BE2C (cell line): ENCODE measurements at regions not wholly inside any gene's neighbourhood (a gene's known extent, or its start where the extent isn't known, plus 50 kb on each side); places are given as distances from the start of the nearest gene placed in this dataset.

Experiments
- DNase-seq: peaks from one replicate; pipeline ENCODE4 v3.0.0-alpha.2; 2020
- H3K27me3 ChIP-seq: fragments of 250-450 bp; sonication (Bioruptor Pico); 2 replicates; pipeline ENCODE4 v1.5.1; 2020; ENCODE audit warnings: mild to moderate bottlenecking
- H3K36me3 ChIP-seq: fragments of 250-450 bp; sonication (Bioruptor Pico); 2 replicates; pipeline ENCODE4 v1.5.1; 2020; ENCODE audit warnings: mild to moderate bottlenecking
- H3K4me1 ChIP-seq: fragments of 250-450 bp; sonication (Bioruptor Pico); 2 replicates; pipeline ENCODE4 v1.5.1; 2020
- H3K4me3 ChIP-seq: 2 replicates; pipeline ENCODE4 v1.5.1; 2011; ENCODE audit warnings: low read depth, low read length
- H3K9me3 ChIP-seq: fragments of 250-450 bp; sonication (Bioruptor Pico); 2 replicates; pipeline ENCODE4 v1.5.1; 2020
- TF ChIP-seq, protein P1 (sequence below): IDR thresholded peaks from 2 replicates; pipeline ENCODE4 v1.5.1; 2012; ENCODE audit warnings: mild to moderate bottlenecking, low read depth, low read length

DNA sequence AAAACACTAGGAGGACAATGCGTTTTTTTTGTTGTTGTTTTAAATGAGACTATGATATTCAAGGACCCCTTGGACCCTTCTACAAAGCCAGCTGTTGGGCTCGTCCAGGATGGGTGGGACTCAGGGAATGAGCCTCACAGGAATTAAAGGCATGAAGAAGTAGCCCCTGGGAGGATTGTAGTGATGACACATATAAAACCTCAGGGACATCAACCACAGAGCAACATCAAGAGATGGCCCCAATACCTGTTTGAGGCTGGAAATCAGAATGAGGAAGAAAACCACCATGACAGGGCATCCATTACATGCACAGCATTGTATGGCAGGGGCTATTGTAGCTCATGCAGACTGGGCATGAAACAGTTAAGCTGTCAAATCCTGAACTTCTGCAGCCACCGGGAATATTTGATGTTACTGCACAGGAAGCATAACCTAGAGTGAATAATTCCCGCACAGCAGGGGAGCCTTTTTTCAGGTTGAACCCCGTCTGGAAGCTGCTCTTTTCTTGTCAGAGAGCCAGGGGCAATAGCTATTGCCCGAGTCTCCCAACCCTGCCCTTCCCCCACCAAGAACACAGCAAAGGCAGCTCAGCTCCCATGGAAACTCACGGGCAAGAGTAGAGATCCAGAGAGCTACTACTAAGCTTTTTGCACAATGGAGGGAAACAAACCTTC, 140.2 kb upstream of the FGGY start:
- no peaks in the 10 kb centered on the region for H3K36me3 ChIP-seq
- DNase-seq = no peak
- TF ChIP-seq, protein P1, sequence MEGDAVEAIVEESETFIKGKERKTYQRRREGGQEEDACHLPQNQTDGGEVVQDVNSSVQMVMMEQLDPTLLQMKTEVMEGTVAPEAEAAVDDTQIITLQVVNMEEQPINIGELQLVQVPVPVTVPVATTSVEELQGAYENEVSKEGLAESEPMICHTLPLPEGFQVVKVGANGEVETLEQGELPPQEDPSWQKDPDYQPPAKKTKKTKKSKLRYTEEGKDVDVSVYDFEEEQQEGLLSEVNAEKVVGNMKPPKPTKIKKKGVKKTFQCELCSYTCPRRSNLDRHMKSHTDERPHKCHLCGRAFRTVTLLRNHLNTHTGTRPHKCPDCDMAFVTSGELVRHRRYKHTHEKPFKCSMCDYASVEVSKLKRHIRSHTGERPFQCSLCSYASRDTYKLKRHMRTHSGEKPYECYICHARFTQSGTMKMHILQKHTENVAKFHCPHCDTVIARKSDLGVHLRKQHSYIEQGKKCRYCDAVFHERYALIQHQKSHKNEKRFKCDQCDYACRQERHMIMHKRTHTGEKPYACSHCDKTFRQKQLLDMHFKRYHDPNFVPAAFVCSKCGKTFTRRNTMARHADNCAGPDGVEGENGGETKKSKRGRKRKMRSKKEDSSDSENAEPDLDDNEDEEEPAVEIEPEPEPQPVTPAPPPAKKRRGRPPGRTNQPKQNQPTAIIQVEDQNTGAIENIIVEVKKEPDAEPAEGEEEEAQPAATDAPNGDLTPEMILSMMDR = no peak
- no peaks in the 10 kb centered on the region for H3K27me3 ChIP-seq
- no peak overlapping the region for H3K4me3 ChIP-seq
- H3K4me1 ChIP-seq = no peaks in the 10 kb centered on the region
- no peaks in the 10 kb centered on the region for H3K9me3 ChIP-seq

DNA sequence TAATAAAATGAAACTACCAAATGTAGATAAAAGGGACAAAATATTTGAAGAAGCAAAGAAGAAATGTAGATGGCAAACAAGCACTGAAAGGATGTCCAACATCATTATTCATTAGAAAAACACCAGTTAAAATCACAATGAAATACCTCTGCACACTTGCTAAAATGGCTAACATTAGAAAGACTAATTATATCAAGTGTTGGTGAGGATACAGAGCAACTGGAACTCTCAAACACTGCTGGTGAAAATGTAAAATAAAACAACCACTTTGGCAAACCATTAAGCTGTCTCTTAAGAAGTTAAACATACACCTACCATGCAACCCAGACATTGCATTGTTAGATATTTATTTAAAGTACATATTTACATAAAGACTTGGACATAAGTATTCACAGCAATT, 138.6 kb upstream of the FGGY start:
- TF ChIP-seq, protein P1 = no peak
- no peak for DNase-seq

DNA sequence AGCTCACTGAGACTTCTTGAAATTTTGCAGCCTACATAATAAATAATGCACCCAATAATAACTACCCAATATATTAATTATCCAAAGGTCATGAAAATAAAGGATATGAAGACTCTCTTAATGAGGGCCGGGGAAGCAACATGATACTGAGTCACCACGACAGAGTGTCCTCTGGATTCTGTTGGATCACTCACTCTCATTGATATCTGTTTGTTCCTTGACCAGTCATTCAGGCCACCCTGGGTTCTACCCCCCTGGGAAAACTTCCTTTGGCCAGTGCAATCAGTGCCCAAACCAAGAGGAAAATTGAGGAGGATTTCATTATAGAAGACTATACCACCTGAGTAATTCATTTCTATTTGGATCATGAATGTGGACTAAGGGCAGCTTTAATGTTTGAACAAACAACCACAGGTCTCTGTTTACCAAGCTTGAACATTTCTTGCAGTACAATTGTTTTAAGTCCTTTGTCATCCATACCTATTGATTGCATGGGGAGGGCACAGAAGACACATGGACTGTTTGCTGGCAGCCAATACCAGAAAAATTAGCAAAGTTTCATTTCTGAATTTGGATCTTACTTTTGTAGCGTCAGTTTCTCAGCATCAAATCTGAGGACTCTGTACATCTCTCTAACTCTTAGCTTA, 137.2 kb upstream of the FGGY start:
- H3K4me1 ChIP-seq = no peaks in the 10 kb centered on the region
- H3K4me3 ChIP-seq = no peak overlapping the region
- TF ChIP-seq, protein P1 = no peak
- no peaks in the 10 kb centered on the region for H3K27me3 ChIP-seq
- no peaks in the 10 kb centered on the region for H3K36me3 ChIP-seq
- DNase-seq = no peak
- H3K9me3 ChIP-seq = no peaks in the 10 kb centered on the region

More for the DNA sequence above, 138.6 kb upstream of the FGGY start:
- Histone ChIP-seq H3K9me3 (no peaks in the 10 kb centered on the region), H3K36me3 (no peaks in the 10 kb centered on the region), H3K27me3 (no peaks in the 10 kb centered on the region), H3K4me1 (no peaks in the 10 kb centered on the region), H3K4me3 (no peak overlapping the region)

DNA sequence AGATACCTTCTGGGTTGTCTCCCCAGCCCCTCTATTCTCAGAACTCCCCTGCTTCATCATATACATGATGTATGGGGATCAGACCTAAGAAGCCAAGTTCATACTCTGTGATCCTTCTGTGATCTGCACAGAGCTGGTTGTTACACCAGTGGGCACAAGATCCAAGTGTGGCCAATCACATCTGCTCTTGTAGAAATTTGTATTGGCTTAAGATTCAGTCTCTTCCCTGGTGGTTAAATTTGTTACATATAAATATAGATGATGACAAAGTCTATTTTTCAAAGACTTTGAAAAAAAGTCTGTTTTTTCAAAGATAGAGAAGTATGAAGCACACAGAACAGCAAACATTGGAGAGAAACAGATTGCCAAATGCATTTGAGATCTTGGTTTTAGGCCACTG, 135.8 kb upstream of the FGGY start:
- Histone ChIP-seq H3K27me3 (no peaks in the 10 kb centered on the region), H3K36me3 (no peaks in the 10 kb centered on the region), H3K4me1 (no peaks in the 10 kb centered on the region), H3K9me3 (no peaks in the 10 kb centered on the region), H3K4me3 (no peak overlapping the region)
- DNase-seq = no peak
- TF ChIP-seq, protein P1 = no peak

DNA sequence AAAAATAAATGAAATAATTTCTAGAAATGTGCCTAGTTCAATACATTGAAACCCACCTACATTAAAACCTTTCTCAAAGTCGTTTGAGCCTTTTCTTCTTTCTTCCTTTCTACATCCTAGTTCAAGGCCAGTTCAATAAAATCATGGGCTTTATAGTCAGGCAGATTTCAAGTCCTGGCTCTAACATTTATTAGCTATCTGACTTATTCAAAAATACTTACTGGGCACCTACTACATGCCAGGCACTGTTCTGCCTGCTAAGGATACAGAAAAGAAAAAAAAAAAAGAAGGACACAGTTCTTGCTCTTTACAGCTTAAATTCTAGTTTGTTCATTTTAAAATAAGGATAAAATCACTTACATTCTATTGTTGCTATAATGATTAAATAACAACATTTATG, 134.2 kb upstream of the FGGY start:
- no peak for DNase-seq
- TF ChIP-seq, protein P1 = no peak
- no peaks in the 10 kb centered on the region for H3K4me1 ChIP-seq
- H3K36me3 ChIP-seq = no peaks in the 10 kb centered on the region
- no peak overlapping the region for H3K4me3 ChIP-seq
- H3K27me3 ChIP-seq = no peaks in the 10 kb centered on the region
- no peaks in the 10 kb centered on the region for H3K9me3 ChIP-seq
